C4-2B (cell line): ENCODE measurements at regions not wholly inside any gene's neighbourhood (a gene's known extent, or its start where the extent isn't known, plus 50 kb on each side); places are given as distances from the start of the nearest gene placed in this dataset.
"Not testable (repeated sequence)": the region's sequence is repeated elsewhere in the genome, so short reads cannot be mapped to it uniquely, and the experiment has no call there.

ENCODE experiments used
- H3K27ac ChIP-seq: fragments of 450-650 bp; 2 replicates; pipeline ENCODE4 v1.5.1; 2017
- CTCF ChIP-seq: fragments of 450-650 bp; conservative IDR thresholded peaks from 2 replicates; pipeline ENCODE4 v1.5.1; 2017; ENCODE audit warnings: mild to moderate bottlenecking
- ZFX ChIP-seq: fragments of 450-650 bp; IDR thresholded peaks from 2 replicates; pipeline ENCODE4 v1.6.1; 2017

GRCh38 chr2:199085261-199085660 lies 372.5 kb downstream of the SATB2 start:
- H3K27ac ChIP-seq, result no peak overlapping the region
- TF ChIP-seq ZFX (no peak), CTCF (no peak)

- no peak overlapping the region for H3K27ac ChIP-seq
- no peak for TF ChIP-seq ZFX
- no peak for TF ChIP-seq CTCF
These were observed 387.3 kb downstream of the SATB2 start for GRCh38 chr2:199070322-199070949.

DNA sequence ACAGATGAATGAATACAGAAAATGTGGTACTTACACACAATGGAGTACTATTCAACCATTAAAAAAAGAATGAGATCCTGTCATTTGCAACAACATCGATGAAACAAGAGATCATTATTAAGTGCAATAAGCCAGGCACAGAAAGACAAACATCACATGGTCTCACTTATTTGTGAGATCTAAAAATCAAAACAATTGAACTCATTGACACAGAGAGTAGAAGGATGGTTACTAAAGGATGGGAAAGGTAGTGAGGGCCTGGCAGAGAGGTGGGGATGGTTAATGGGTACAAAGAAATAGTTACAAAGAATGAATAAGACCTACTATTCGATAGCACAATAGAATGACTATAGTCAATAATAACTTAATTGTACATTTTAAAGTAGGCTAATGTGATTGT lies 393.5 kb downstream of the SATB2 start:
- no peak overlapping the region for H3K27ac ChIP-seq
- TF ChIP-seq ZFX (no peak), CTCF (no peak)

DNA sequence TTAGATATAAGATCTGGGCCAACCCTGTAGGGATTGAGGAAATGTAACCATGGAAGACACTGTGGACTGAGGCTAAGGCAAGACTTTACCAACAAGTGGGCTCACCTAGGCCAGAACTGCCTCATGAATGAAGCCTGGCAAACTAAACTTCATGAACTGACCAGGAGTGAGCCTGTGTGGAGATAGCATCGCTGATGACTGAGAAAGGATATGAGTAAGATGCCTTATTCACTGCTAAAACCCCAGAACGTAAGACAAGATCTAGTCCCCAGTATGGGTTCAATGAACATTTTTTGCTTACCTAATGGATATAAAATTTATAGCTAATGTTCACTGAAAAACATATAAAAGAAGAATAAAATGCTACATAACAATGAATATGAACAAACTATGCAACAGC lies 399.8 kb downstream of the SATB2 start:
- TF ChIP-seq CTCF (no peak), ZFX (no peak)
- H3K27ac ChIP-seq, result no peak overlapping the region

DNA sequence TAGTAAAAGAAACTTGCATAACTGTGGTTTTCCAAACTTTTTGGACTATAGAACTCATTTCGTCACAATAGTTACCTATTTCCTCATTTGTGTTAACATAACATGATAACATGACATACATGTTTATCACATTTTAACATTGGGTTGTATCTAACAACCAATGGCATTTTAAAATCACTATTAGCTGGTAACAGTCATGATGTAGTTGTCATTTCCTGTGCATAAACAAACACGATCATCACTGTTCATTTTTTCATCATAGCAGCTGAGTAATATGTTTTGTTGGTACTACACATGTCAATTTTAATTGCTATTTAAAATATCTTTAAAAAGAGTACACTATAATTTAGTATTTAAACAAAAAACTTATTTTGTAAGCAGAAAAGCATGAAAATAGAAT lies 402.4 kb downstream of the SATB2 start:
- no peak for TF ChIP-seq ZFX
- TF ChIP-seq CTCF, result no peak
- H3K27ac ChIP-seq, result no peak overlapping the region

DNA sequence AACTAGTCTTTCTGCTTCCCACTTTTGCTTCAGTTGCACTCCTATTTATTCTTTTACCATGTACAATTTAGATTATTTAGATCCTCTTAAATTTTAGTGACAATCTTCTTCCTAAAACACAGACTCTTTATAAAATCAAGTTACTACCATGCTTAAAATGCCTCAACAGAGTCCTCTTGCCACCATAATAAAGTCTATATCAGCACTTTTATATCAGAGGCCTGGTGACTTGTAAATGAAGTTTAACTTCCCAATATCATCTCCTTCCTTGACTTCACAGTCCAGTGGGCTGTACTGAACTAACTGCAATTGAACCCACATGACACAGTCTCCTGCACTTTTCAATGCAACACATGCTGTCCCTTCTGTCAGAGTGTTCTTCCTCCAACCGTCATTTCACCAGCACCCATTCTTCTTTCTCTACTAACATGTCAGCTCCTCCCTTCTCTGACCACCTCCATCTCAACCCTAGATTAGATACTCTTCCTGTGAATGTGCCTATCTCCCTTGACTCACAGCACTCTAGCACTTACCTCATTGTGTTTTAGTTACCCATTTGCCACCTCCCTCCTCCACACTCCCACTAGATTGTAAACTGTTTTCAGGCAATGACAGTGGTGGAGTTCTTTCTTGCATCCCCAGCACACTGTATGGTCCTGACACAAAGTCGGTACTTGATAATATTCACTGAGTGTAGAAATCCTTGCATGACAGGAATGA lies 414.9 kb downstream of the SATB2 start:
- TF ChIP-seq CTCF, result no peak
- no peak for TF ChIP-seq ZFX
- no peak overlapping the region for H3K27ac ChIP-seq

- TF ChIP-seq CTCF (no peak), ZFX (no peak)
- no peak overlapping the region for H3K27ac ChIP-seq
These were observed 417.2 kb downstream of the SATB2 start for GRCh38 chr2:199040522-199040921.

DNA sequence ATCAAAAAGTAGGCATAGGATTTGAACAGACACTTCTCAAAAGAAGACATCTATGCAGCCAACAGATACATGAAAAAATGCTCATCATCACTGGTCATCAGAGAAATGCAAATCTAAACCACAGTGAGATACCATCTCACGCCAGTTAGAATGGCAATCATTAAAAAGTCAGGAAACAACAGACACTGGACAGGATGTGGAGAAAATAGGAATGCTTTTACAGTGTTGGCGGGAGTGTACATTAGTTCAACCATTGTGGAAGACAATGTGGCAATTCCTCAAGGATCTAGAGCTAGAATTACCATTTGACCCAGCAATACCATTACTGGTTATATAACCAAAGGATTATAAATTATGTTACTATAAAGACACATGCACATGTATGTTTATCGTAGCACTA lies 424.0 kb downstream of the SATB2 start:
- H3K27ac ChIP-seq, result not testable (repeated sequence)
